GM23338 (cell line): ENCODE measurements at regions not wholly inside any gene's neighbourhood (a gene's known extent, or its start where the extent isn't known, plus 50 kb on each side); places are given as distances from the start of the nearest gene placed in this dataset.

Source experiments
- ATAC-seq: fragments of 200-7000 bp; cut with Tn5 transposase; 3 replicates; pipeline ENCODE4 v1.9.1; 2020
- DNase-seq: peaks from one replicate; pipeline ENCODE4 v3.0.0-alpha.2; 2015; ENCODE audit warnings: low spot score
- H2AFZ ChIP-seq: fragments of 200-600 bp; sonication (generic); 2 replicates; pipeline ENCODE4 v1.8.0; 2016; ENCODE audit warnings: antibody characterized with exemption, mild to moderate bottlenecking, moderate library complexity
- H3F3A ChIP-seq: fragments of 200-600 bp; sonication (generic); replicated peaks from 2 replicates; pipeline ENCODE4 v1.8.0; 2017; ENCODE audit warnings: antibody characterized with exemption, mixed run types, low read depth
- H3K27ac ChIP-seq: fragments of 200-600 bp; sonication (generic); 2 replicates; pipeline ENCODE4 v1.6.1; 2016; ENCODE audit warnings: low read depth
- H3K27me3 ChIP-seq: fragments of 200-600 bp; sonication (generic); 2 replicates; pipeline ENCODE4 v1.8.0; 2016; ENCODE audit warnings: mild to moderate bottlenecking, mixed run types, moderate library complexity; ENCODE audit not compliant: insufficient read depth
- H3K36me3 ChIP-seq: fragments of 200-600 bp; sonication (generic); 2 replicates; pipeline ENCODE4 v1.8.0; 2016; ENCODE audit warnings: mild to moderate bottlenecking; ENCODE audit not compliant: insufficient read depth
- H3K4me1 ChIP-seq: fragments of 200-600 bp; sonication (generic); 2 replicates; pipeline ENCODE4 v1.8.0; 2016; ENCODE audit warnings: mild to moderate bottlenecking, moderate library complexity; ENCODE audit not compliant: insufficient read depth
- H3K4me2 ChIP-seq: fragments of 200-600 bp; sonication (generic); 2 replicates; pipeline ENCODE4 v1.7.1; 2017; ENCODE audit warnings: mixed run types
- H3K4me3 ChIP-seq: fragments of 200-600 bp; sonication (generic); 2 replicates; pipeline ENCODE4 v1.6.1; 2016; ENCODE audit warnings: mixed run types
- H3K79me2 ChIP-seq: fragments of 200-600 bp; sonication (generic); replicated peaks from 2 replicates; pipeline ENCODE4 v1.8.0; 2017; ENCODE audit warnings: mild to moderate bottlenecking; ENCODE audit not compliant: insufficient read depth
- H3K9me2 ChIP-seq: fragments of 200-600 bp; sonication (generic); 2 replicates; pipeline ENCODE4 v1.8.0; 2017; ENCODE audit not compliant: insufficient read depth
- H4K20me1 ChIP-seq: fragments of 200-600 bp; sonication (generic); replicated peaks from 2 replicates; pipeline ENCODE4 v1.8.0; 2017; ENCODE audit warnings: mild to moderate bottlenecking; ENCODE audit not compliant: insufficient read depth
- H3K27ac Mint-ChIP-seq: 2 replicates; pipeline ENCODE4 v1.8.0; 2020; ENCODE audit warnings: inconsistent platforms, mild to moderate bottlenecking, moderate library complexity, mixed read lengths
- H3K27me3 Mint-ChIP-seq: 3 replicates; pipeline ENCODE4 v1.8.0; 2022; ENCODE audit warnings: low read depth, mild to moderate bottlenecking, moderate library complexity, mixed read lengths, inconsistent platforms; ENCODE audit not compliant: insufficient read depth, poor library complexity
- H3K36me3 Mint-ChIP-seq: 3 replicates; pipeline ENCODE4 v1.8.0; 2021; ENCODE audit warnings: low read depth, mild to moderate bottlenecking, inconsistent platforms, moderate library complexity, mixed read lengths
- H3K4me1 Mint-ChIP-seq: 3 replicates; pipeline ENCODE4 v1.8.0; 2020; ENCODE audit warnings: mild to moderate bottlenecking, inconsistent platforms, mixed read lengths
- H3K4me3 Mint-ChIP-seq: 3 replicates; pipeline ENCODE4 v1.8.0; 2021; ENCODE audit warnings: moderate library complexity, mild to moderate bottlenecking, inconsistent platforms, mixed read lengths
- H3K9me3 Mint-ChIP-seq: 3 replicates; pipeline ENCODE4 v1.8.0; 2020; ENCODE audit warnings: moderate library complexity, mild to moderate bottlenecking, inconsistent platforms, mixed read lengths
- CREB1 ChIP-seq: fragments of 250-450 bp; sonication (Bioruptor Pico); IDR thresholded peaks from 2 replicates; pipeline ENCODE4 v1.5.0; 2020; ENCODE audit warnings: low read depth, mild to moderate bottlenecking, moderate library complexity
- EZH2phosphoT487 ChIP-seq: fragments of 200-600 bp; sonication (generic); IDR thresholded peaks from one replicate; pipeline ENCODE4 v1.8.1; 2018; ENCODE audit warnings: antibody characterized with exemption; ENCODE audit not compliant: unreplicated experiment
- JUNB ChIP-seq: IDR thresholded peaks from one replicate; pipeline ENCODE4 v1.6.1; 2016; ENCODE audit warnings: antibody characterized with exemption; ENCODE audit not compliant: unreplicated experiment
- POLR2AphosphoS5 ChIP-seq: IDR thresholded peaks from 2 replicates; pipeline ENCODE4 v1.6.1; 2016; ENCODE audit warnings: antibody characterized with exemption, low read depth
- STAT1 ChIP-seq: IDR thresholded peaks from one replicate; pipeline ENCODE4 v1.6.1; 2016; ENCODE audit warnings: antibody characterized with exemption; ENCODE audit not compliant: unreplicated experiment
- ZNF331 ChIP-seq: fragments of 250-450 bp; sonication (Bioruptor Pico); IDR thresholded peaks from 2 replicates; pipeline ENCODE4 v1.5.0; 2020; ENCODE audit warnings: low read depth, mild to moderate bottlenecking, moderate library complexity
- ZNF462 ChIP-seq: fragments of 250-450 bp; sonication (Bioruptor Pico); IDR thresholded peaks from 2 replicates; pipeline ENCODE4 v1.5.0; 2020; ENCODE audit warnings: mild to moderate bottlenecking, moderate library complexity
- TF ChIP-seq, protein P1 (sequence below): IDR thresholded peaks from one replicate; pipeline ENCODE4 v1.6.1; 2018; ENCODE audit warnings: antibody characterized with exemption; ENCODE audit not compliant: unreplicated experiment
- TF ChIP-seq, protein P2 (sequence below), 2 experiments: fragments of 200-600 bp in 1 of 2; sonication (generic) in 1 of 2; conservative IDR thresholded peaks; 2 replicates each; pipeline versions ENCODE4 v1.5.1 to v1.6.1; 2016 to 2017; ENCODE audit warnings: antibody characterized with exemption in 2 of 2, low read depth in 2 of 2, mild to moderate bottlenecking in 2 of 2, moderate library complexity in 1 of 2

GRCh38 chr10:33681595-33681994, 347.1 kb upstream of the NRP1 start:
- Histone ChIP-seq H3K27ac (no peak overlapping the region), H4K20me1 (no peaks in the 10 kb centered on the region), H3K27me3 (no peaks in the 10 kb centered on the region), H3K9me2 (peaks cover 16% of the 10 kb centered on the region), H2AFZ (no peak overlapping the region), H3K36me3 (0 out of 2 replicates have a peak, but pooled peaks cover 7% of the 10 kb centered on the region), H3K4me3 (no peak overlapping the region), H3F3A (no peaks in the 10 kb centered on the region), H3K79me2 (no peaks in the 10 kb centered on the region), H3K4me2 (no peak overlapping the region), H3K4me1 (0 out of 2 replicates have a peak, but pooled peaks cover 4% of the 10 kb centered on the region)
- TF ChIP-seq CREB1 (no peak), POLR2AphosphoS5 (no peak), ZNF331 (CRISPR knock-in tag) (no peak), STAT1 (no peak), EZH2phosphoT487 (no peak), ZNF462 (no peak), JUNB (no peak)
- TF ChIP-seq, protein P1, sequence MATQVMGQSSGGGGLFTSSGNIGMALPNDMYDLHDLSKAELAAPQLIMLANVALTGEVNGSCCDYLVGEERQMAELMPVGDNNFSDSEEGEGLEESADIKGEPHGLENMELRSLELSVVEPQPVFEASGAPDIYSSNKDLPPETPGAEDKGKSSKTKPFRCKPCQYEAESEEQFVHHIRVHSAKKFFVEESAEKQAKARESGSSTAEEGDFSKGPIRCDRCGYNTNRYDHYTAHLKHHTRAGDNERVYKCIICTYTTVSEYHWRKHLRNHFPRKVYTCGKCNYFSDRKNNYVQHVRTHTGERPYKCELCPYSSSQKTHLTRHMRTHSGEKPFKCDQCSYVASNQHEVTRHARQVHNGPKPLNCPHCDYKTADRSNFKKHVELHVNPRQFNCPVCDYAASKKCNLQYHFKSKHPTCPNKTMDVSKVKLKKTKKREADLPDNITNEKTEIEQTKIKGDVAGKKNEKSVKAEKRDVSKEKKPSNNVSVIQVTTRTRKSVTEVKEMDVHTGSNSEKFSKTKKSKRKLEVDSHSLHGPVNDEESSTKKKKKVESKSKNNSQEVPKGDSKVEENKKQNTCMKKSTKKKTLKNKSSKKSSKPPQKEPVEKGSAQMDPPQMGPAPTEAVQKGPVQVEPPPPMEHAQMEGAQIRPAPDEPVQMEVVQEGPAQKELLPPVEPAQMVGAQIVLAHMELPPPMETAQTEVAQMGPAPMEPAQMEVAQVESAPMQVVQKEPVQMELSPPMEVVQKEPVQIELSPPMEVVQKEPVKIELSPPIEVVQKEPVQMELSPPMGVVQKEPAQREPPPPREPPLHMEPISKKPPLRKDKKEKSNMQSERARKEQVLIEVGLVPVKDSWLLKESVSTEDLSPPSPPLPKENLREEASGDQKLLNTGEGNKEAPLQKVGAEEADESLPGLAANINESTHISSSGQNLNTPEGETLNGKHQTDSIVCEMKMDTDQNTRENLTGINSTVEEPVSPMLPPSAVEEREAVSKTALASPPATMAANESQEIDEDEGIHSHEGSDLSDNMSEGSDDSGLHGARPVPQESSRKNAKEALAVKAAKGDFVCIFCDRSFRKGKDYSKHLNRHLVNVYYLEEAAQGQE: no peak
- TF ChIP-seq, protein P2, sequence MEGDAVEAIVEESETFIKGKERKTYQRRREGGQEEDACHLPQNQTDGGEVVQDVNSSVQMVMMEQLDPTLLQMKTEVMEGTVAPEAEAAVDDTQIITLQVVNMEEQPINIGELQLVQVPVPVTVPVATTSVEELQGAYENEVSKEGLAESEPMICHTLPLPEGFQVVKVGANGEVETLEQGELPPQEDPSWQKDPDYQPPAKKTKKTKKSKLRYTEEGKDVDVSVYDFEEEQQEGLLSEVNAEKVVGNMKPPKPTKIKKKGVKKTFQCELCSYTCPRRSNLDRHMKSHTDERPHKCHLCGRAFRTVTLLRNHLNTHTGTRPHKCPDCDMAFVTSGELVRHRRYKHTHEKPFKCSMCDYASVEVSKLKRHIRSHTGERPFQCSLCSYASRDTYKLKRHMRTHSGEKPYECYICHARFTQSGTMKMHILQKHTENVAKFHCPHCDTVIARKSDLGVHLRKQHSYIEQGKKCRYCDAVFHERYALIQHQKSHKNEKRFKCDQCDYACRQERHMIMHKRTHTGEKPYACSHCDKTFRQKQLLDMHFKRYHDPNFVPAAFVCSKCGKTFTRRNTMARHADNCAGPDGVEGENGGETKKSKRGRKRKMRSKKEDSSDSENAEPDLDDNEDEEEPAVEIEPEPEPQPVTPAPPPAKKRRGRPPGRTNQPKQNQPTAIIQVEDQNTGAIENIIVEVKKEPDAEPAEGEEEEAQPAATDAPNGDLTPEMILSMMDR (conservative IDR thresholded peaks at IDR 0.05; ENCODE audit: low read depth in 2 of 2): no peak
- peaks cover 3% of the 10 kb centered on the region for H3K27me3 Mint-ChIP-seq
- H3K4me1 Mint-ChIP-seq: no peaks in the 10 kb centered on the region; the same call in 2 of the 3 replicates
- ATAC-seq: no peak
- peaks cover 6% of the 10 kb centered on the region; the same call in 2 of the 3 replicates for H3K36me3 Mint-ChIP-seq
- no peak overlapping the region for H3K27ac Mint-ChIP-seq
- H3K4me3 Mint-ChIP-seq: no peak overlapping the region
- DNase-seq: no peak
- peaks cover 15% of the 10 kb centered on the region for H3K9me3 Mint-ChIP-seq
